Effector CD8-positive, alpha-beta T cell (primary cell): ENCODE measurements at regions not wholly inside any gene's neighbourhood (a gene's known extent, or its start where the extent isn't known, plus 50 kb on each side); places are given as distances from the start of the nearest gene placed in this dataset.

Experiments used
- DNase-seq: peaks from one replicate; lab custom pipeline; 2025; lab: John Stamatoyannopoulos, UW

DNA sequence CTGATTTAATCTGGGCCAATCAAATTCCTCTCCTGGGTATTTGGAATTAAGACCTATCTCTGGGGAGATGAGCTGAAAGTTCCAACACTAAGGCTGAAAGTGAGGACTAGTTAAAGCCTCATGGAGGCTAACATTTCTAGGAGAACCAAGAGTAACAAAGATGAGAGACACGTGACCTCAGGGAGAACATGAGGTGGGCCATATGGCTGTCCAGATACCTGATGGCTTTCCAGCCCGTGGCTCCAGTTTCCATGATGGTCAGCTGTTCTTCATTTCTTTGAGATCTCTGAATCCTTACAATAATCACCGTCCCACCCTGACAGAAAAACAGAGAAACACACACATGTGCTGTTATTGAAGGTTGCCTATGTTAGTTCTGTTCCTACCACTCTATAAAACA lies 66.1 kb downstream of the LEPR start:
- DNase-seq, result no peak

GRCh38 chr1:65489481-65489880 lies 69.0 kb downstream of the LEPR start:
- DNase-seq, result no peak

DNA sequence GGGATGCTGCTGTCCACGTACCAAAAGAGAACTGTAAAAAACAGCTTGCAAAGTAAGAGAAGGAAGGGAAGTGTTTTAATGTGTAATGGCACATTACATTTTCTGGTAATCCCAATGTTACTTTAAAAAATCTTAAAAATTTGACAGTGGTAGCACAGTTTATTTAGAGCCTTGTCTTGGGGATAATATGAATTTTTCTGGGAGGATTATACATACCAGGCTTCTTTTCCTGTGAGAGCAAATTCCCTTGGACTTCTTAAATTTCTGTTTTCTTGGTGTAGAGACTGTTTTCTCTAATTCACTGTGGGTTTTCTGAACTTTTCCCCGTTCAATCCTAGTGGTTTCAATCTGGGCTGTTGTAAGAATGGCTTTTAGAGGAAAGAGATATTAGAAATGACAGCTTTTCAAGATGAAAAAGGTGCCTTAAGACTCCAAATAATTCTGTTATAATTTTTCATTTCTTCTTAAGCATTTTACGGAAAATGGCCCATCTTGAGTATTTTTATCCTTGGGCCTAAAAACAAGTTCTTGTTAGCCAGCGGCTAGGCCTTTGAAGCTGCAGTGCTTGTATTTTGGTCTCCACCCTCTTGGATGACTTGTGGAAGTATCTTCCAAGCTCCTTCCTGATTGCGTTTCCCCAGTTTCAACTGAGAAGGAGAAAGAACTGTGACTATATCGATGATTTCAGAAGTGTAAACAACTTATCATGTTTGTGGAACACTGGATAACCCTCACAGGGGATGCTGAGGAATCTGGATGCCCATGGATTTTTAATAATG lies 70.0 kb downstream of the LEPR start:
- no peak for DNase-seq

DNA sequence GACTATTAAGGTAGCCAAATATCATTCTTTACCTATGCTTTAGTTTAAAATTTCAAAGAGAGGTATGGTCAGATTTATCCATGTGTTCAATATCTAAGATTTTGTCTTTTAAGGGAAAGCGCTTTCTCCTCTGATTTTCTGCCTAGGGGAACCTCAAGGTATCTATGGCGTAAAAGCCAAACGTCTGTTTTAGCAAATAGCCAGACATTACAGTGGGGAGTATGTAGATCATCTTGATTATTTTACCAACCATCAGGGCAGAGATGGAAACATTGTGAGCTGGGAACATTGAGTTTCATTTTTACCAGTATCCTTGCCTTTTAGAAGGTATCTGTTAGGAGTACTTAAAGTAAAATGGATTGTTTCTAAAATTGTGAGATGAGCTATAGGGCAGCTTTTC lies 71.0 kb downstream of the LEPR start:
- no peak for DNase-seq

DNA sequence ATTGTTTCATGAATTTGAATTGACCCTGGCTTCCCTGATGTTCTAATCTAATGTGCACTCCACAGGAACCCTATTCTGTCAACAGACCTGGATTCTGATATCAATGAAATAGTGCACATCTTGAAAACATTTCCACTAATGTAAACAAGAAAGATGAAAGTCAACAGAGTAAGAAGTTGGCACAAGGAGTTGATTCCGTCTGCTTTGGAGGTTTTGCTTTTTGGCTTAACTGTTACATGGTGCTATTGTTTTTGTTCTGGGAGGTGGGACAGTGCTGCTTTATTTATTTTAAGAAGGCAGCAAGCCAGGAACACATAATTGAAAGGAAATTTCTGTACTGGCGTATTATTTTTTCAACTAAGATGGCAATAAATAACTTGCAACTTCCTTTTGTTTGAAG lies 73.3 kb downstream of the LEPR start:
- no peak for DNase-seq

GRCh38 chr1:65494671-65495070 lies 74.2 kb downstream of the LEPR start:
- DNase-seq, result no peak

DNA sequence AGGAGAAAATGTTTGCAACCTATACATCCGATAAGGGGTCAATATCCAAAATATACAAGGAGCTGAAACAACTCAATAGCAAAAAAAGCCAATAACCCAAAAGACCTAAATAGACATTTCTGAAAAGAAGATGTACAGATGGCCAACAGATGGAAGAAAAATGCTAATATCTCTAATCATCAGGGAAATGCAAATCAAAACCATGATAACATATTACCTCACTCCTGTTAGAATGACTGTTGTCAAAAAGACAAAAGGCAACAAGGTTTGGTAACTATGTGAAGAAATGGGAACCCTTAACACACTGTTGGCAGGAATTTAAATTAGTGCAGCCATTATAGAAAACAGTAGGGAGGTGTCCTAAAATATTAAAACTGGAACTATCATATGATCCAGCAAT lies 74.7 kb downstream of the LEPR start:
- no peak for DNase-seq

DNA sequence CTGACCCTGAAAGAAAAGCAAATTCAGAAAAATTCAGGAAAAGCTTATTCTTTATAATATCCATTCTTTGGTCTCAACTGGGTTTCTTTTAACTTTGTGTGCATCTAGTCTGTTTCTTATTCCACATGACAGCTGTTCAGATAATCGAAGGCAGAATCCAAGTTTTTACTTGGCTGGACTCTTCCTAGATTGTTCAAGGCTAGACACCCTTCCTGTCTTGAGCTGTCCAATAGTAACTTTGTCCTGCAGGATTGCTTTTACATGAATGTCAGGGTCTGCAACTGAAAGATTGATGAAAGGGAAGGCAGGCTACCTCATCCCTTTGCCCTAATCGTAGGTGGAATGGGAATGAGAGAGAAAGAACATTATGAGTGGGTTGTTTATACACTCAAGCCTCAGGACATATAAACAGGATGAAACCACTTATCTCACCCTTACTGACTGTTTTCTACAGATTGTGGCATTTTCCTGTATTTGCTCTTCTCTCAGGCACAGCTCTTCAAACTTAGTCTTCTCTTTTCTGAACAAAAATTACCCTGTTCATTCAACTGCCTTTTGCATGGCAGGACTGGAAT lies 76.9 kb downstream of the LEPR start:
- no peak for DNase-seq

DNA sequence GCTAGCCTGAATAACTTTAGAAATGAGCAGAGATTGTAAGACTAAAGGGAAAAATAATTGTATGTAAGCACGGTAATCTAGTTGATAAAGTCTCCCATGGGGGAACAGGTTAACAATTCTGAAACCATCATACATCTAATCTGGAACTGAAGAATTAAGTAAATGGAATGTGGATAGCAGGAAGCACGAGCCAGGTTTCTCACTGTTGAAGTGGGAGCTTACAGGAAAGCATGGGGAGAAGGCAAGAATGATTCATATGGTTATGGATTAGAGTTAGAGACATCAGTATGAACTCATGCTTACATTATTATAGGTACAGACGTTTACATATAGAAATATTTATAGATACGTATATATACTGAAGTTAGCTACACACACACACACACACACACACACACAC lies 83.0 kb downstream of the LEPR start:
- no peak for DNase-seq

GRCh38 chr1:65504263-65504662 lies 83.8 kb downstream of the LEPR start:
- no peak for DNase-seq

DNA sequence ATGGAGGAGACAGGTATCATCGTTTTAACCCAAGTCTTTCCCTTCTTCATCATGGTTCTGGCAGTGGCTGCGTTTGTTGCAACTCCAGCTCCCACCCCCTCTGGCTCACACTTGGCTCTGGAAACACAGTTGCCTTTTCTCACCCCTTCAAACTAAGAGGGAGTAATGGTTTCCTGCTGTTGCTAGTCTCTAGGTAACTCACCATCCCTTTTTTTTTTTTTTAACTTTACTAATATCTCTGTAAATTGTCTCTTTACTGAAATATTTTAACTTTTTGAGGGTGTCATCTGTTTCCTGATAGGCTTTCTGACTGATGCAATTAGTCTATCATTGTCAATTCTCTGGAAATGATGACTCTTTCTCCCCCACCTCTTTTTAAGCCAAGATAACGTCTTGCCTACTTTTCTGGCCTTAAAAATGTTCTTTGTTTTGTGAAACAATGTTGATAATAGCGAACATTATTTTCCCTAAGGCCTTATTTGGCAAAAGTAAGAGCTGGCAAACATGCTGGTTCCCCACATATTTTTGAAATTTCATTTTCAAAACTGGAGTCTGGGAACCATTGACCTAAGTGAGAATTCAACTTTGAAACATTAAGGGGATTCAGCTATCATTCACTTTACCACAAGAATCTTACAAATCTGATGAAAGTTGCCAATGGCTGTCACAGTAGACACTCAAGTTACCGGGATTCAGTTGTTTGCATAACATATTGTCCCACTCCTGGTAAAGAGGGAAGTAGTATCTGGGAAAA lies 85.3 kb downstream of the LEPR start:
- no peak for DNase-seq

- no peak for DNase-seq
Observed at GRCh38 chr1:65508051-65508450, 87.6 kb downstream of the LEPR start.

- no peak for DNase-seq
Observed at GRCh38 chr1:65509912-65510680, 89.6 kb downstream of the LEPR start.

DNA sequence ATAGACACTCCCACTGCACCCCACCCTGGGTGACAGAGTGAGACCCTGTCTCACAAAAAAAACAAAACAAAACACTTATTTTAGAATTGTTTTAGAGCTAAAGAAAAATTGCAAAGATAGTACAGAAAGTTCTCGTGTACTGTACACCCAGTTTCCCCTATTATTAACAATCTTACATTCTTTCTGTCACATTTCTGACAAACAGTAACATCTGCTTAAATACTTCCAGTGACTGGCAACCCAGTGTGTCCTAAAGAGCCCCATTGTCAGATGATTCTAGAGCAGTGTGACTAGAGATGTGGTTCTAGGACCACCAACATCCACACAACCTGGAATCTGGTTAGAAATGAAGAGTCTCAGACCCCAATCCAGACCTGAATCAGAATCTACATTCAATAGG lies 90.5 kb downstream of the LEPR start:
- DNase-seq, result no peak

- DNase-seq, result no peak
Observed at GRCh38 chr1:65512383-65512782, 91.9 kb downstream of the LEPR start.

GRCh38 chr1:65512967-65513780 lies 92.7 kb downstream of the LEPR start:
- no peak for DNase-seq

GRCh38 chr1:65514041-65514440 lies 93.6 kb downstream of the LEPR start:
- DNase-seq, result no peak

DNA sequence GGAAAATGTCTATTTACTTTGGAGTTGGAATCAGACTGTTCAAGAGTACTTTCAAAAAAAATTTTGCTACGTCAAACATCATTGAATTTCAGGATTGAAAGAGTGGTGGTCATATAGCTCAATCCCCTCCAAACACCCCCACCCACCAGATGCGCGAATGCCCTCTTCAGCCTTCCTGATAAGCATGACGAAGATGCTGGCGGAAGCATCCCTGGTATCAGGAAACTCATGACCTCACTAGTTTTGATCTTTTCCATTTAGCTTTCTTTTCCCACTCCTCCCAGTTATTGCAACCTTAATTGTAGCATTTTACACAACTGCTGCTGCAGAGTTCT lies 104.4 kb downstream of the LEPR start:
- DNase-seq, result no peak

DNA sequence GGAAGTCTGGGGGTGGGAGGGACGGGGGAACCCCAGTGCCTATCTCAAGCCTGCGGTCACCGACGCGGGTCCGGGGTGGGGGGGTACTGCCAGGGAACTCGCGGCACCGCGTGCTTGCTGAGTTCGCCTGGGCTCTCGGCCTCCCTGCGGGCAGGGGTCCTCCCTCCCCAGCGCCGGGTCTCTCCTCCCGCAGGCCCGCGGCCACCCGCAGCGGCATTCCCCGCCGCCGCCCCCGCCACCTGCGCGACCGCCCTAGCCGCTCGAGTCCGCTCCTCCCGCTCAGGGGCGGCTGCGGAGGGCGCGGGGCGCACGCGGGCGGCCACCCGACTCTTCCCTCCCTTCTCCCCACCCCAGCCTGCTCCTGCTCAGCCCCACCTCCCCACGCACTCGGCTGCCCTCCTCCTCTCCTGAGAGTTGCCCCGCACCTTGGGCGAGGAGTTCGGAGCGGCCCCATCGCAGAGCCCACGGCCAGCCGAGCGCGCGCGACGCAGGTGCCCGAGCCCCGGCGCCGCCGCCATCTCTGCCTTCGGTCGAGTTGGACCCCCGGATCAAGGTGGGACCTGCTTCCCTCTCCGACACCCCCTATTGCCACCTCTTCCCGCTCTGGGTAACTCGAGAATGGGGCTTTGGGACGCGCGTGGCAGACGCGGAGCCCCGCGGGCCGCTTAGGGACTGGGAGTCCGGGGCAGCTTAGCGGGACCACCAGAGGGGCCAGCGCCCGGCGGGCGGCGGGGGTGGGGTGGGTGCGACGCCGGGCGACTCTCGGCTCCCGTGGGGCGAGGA lies 105.0 kb downstream of the LEPR start:
- DNase-seq, result no peak

GRCh38 chr1:65526049-65526556 lies 105.6 kb downstream of the LEPR start:
- DNase-seq, result no peak

GRCh38 chr1:65527190-65527589 lies 106.7 kb downstream of the LEPR start:
- DNase-seq, result no peak
